ENCODE measurements at regions not wholly inside any gene's neighbourhood (a gene's known extent, or its start where the extent isn't known, plus 50 kb on each side); places are given as distances from the start of the nearest gene placed in this dataset.

DNA sequence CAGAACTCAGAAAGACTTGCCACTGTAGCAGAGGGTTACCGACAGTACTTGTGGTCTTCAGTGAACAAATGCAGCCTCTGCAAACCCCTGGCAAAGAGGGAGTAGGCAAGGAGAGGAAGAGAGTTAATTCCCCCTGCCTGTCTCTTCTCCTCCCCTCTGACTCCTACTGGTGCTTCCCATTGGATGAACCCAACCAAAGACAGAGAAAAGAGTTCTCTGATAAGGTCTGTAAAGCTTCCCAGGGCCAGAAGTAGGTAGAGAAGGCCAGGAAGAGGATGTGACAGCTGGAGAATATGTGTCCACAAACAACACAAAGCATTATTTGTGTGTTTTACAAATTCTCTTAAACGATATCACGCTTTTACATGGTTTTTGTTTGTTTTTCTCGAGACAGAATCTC lies 66.6 kb upstream of the GPCPD1 start:
- no peak for TF ChIP-seq POLR2A (IDR thresholded peaks at IDR 0.05)
- no peak for TF ChIP-seq POLR2AphosphoS5 (IDR thresholded peaks at IDR 0.05)
- TF ChIP-seq EP300 (IDR thresholded peaks at IDR 0.05) = no peak
- no peak for TF ChIP-seq CTCF (IDR thresholded peaks at IDR 0.05)
- no peaks in the 10 kb centered on the region for H3K36me3 ChIP-seq
- intact Hi-C loops (cut with DNase I; ENCODE audit: low total_unique reads) = no loop called here
- no peak overlapping the region for H3K27ac ChIP-seq
- no peaks in the 10 kb centered on the region for H3K4me1 ChIP-seq
- DNase-seq = no peak
- no peaks in the 10 kb centered on the region for H3K9me3 ChIP-seq
- WGBS, 5 donors = 61 to 78% (median 73%) methylated on average over 4 of the region's 4 CpGs
- no peak overlapping the region for H3K4me3 ChIP-seq
- no peaks in the 10 kb centered on the region for H3K27me3 ChIP-seq

- Histone ChIP-seq H3K9me3 (no peaks in the 10 kb centered on the region), H3K36me3 (no peaks in the 10 kb centered on the region), H3K4me3 (no peak overlapping the region), H3K4me1 (no peaks in the 10 kb centered on the region), H3K27ac (peak overlapping the region in 1 of 5 donors; percentile 32), H3K27me3 (no peaks in the 10 kb centered on the region)
- WGBS, 5 donors = 76 to 82% (median 81%) methylated on average over 12 of the region's 12 CpGs
- intact Hi-C loops (cut with DNase I; ENCODE audit: low total_unique reads) = no loop called here
- no peak for TF ChIP-seq EP300 (IDR thresholded peaks at IDR 0.05)
- no peak for DNase-seq
Measured at GRCh38 chr20:5675103-5676091, 64.6 kb upstream of the GPCPD1 start.

DNA sequence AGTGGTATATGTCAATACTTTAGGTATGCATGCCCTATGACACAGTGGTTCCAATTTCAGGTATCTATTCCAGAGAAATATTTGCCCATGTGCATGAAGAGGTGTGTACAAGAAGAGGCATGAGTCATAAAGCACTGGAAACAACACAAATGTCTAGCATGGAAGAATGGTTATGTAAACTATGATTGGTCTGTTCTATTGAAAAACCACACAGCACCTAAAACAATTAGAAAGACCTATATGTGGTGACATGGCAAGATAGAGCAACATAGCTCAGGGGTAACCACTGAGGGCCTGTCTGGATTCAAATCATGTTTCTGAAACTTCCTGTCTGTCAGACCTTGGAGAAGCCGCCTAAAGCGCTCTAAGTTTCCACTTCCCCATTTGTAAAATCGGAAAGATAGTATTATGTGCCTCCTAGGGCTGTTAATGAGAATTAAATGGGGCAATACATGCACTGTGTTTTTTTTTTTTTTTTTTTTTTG lies 63.4 kb upstream of the GPCPD1 start:
- intact Hi-C loops (cut with DNase I; ENCODE audit: low total_unique reads) = no loop called here
- WGBS, 5 donors = 74 to 92% (median 82%) methylated on average over 3 of the region's 3 CpGs
- H3K36me3 ChIP-seq = no peaks in the 10 kb centered on the region
- peak overlapping the region in 1 of 5 donors; percentile 21 for H3K27ac ChIP-seq
- TF ChIP-seq POLR2A (IDR thresholded peaks at IDR 0.05) (no peak), POLR2AphosphoS5 (IDR thresholded peaks at IDR 0.05) (no peak), EP300 (IDR thresholded peaks at IDR 0.05) (no peak), CTCF (IDR thresholded peaks at IDR 0.05) (no peak)
- no peak for DNase-seq
- no peaks in the 10 kb centered on the region for H3K4me1 ChIP-seq
- no peaks in the 10 kb centered on the region for H3K9me3 ChIP-seq
- no peak overlapping the region for H3K4me3 ChIP-seq
- no peaks in the 10 kb centered on the region for H3K27me3 ChIP-seq

DNA sequence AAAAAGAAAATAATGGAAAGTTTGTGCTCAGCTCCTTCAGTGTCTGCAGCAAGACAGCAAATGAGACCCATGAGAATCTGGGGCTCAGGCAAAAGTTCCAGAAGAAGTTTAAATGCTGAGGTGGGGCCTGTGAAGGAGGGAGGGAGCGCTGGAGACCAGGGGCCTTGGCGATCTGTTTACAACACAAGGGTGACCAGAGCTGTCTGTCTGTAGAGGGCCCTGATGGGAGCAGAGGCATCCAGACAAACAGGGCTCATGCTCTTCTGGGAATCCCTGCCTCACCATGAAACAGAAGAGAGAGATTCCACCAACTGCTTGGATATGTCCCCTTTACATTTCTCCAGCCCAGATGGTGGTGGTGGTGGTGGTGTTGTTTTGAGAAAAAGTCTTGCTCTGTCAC lies 60.1 kb upstream of the GPCPD1 start:
- TF ChIP-seq EP300 (IDR thresholded peaks at IDR 0.05) (no peak), POLR2AphosphoS5 (IDR thresholded peaks at IDR 0.05) (no peak), POLR2A (IDR thresholded peaks at IDR 0.05) (no peak), CTCF (IDR thresholded peaks at IDR 0.05) (no peak)
- intact Hi-C loops (cut with DNase I; ENCODE audit: low total_unique reads) = no loop called here
- DNase-seq = no peak
- Histone ChIP-seq H3K27me3 (no peaks in the 10 kb centered on the region), H3K27ac (no peak overlapping the region), H3K4me3 (no peak overlapping the region), H3K4me1 (no peaks in the 10 kb centered on the region), H3K36me3 (no peaks in the 10 kb centered on the region), H3K9me3 (no peaks in the 10 kb centered on the region)
- 83 to 100% (median 92%) methylated on average over 2 of the region's 2 CpGs for WGBS, 5 donors
